GM12875 (cell line): ENCODE measurements at regions not wholly inside any gene's neighbourhood (a gene's known extent, or its start where the extent isn't known, plus 50 kb on each side); places are given as distances from the start of the nearest gene placed in this dataset.

Experiments
- H3K4me3 ChIP-seq: one replicate; pipeline ENCODE4 v1.5.1; 2011; ENCODE audit warnings: low read depth, low read length, control low read depth
- TF ChIP-seq, protein P1 (sequence below): IDR thresholded peaks from 2 replicates; pipeline ENCODE4 v1.5.1; 2011; ENCODE audit warnings: low read depth, mild to moderate bottlenecking, control low read depth, inconsistent platforms, low read length, moderate library complexity, borderline replicate concordance; ENCODE audit not compliant: insufficient read depth

DNA sequence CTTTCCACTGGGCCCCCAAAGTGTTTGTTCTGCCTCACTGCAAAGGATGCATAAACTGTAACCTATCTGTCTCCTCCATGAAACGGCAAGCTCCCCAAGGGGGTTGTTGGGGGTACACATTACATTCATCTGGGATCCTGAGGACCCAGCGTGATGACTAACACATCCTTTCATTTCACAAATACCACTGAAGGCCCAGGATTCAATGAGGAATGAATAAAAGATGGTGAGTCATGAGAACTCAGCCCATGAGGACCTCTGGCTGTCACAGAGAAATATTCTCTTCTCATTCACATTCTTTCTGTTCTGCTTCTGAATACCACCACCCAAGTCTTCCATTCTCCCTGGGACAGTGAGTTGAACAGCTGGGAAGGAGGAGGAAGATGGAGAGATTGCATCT is 149.8 kb downstream of the RBFOX3 start:
- TF ChIP-seq, protein P1, sequence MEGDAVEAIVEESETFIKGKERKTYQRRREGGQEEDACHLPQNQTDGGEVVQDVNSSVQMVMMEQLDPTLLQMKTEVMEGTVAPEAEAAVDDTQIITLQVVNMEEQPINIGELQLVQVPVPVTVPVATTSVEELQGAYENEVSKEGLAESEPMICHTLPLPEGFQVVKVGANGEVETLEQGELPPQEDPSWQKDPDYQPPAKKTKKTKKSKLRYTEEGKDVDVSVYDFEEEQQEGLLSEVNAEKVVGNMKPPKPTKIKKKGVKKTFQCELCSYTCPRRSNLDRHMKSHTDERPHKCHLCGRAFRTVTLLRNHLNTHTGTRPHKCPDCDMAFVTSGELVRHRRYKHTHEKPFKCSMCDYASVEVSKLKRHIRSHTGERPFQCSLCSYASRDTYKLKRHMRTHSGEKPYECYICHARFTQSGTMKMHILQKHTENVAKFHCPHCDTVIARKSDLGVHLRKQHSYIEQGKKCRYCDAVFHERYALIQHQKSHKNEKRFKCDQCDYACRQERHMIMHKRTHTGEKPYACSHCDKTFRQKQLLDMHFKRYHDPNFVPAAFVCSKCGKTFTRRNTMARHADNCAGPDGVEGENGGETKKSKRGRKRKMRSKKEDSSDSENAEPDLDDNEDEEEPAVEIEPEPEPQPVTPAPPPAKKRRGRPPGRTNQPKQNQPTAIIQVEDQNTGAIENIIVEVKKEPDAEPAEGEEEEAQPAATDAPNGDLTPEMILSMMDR: no peak
- no peak overlapping the region for H3K4me3 ChIP-seq

DNA sequence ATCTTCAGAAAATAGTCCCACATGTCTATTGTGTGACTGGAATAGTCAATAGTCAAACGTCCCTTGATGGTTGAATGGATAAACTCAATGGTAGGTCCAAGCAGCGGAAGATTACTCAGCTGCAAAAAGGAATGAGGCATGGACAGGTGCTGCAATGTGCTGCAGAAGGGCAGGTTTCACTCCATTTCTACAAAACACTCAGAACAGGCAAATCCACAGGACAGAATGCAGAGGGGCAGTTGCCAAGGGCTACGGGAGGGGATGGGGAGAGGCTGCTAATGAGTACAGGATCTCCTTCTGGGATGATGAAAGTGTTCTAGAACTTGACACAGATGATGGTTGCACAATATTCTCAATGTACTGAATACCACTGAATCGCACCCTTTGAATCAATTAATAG is 151.0 kb downstream of the RBFOX3 start:
- no peak overlapping the region for H3K4me3 ChIP-seq
- TF ChIP-seq, protein P1: no peak

DNA sequence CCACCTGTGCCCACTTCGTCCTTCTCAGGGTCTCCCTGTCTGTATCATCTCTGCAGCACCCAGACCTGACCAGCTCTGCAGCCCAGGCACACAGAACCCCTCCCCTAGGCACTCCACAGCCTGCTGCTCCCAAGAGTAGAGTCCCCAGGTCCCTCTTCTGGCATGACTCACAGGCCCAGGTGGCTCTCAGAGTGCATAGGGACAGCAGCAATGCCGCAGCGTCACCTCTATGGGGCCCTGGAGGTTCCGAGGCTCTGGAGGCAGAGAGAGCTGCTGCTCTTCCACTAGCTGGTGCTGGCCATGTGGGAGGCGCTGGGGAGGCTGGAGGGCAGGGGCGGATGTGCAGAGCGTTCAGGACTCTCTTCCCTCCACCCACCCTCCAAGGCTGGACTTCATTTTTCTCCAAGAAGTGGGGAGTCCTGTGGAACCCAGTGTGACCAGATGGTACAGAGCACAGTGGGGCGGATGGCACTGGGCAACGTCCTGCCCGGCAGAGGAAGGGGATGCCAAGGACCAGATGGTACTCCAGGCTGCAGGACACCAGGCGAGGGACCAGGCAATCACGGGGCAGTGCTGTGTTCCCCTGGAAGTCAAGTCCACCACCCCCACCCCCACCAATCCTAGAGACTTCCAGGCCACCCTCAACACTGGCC is 151.7 kb downstream of the RBFOX3 start:
- TF ChIP-seq, protein P1: no peak
- H3K4me3 ChIP-seq: no peak overlapping the region

DNA sequence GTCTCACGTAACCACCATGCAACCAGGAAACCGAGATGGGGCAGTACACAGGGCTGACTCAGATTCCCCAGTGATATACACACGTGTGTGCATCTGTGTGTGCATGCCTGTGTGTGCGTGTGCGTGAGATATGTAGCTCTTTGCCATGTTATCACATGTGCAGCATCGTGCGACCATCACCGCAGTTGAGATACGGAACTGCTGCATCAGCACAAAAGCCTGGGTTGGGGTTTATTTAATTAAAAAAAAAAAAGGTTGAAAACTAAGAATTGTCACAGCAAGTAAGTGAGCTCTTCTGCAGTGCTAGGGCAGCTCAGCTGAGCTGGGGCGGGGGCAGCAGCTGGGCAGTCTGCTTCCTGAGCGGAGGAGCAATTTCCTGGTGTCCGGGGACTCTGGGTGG is 152.5 kb downstream of the RBFOX3 start:
- no peak overlapping the region for H3K4me3 ChIP-seq
- TF ChIP-seq, protein P1: no peak

DNA sequence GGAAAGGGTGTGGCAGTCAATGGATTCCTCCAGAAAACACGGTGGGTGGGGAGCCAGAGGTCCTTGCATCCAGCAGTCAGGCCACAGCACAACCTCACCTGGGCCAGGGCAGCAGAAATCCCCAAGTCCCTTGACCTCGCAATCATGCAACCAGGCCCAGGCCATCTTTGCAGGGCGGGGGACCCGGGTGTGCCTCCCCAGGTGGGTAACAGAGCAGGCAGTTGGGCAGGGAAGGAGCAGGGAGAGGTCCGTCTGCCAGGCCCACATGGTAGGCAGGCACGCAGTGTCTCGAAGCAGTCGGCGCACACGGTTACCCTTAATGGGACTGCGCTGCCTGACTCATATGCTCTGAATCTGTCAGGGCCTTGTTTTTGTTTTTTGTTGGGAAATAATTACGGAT is 153.0 kb downstream of the RBFOX3 start:
- no peak overlapping the region for H3K4me3 ChIP-seq
- TF ChIP-seq, protein P1: no peak

DNA sequence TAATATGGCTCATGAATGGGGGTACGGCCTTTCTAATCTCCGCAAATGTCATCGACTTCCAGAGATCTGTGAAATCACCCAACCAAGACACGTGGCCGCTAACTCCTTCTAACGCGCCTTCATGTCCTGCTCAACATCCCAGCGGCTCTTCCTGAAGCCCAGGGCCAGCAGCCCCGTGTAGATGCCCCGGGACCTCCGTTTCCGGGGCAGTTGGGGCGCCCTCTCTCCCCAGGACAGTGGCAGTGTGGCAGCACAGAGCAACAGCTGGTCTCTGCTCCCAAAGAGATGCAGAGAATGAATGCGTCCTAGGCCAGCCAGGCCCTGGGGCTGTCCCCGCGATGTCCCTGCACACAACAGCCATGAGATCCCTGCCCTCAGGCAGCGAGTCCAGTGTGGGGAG is 153.5 kb downstream of the RBFOX3 start:
- TF ChIP-seq, protein P1: no peak
- no peak overlapping the region for H3K4me3 ChIP-seq

DNA sequence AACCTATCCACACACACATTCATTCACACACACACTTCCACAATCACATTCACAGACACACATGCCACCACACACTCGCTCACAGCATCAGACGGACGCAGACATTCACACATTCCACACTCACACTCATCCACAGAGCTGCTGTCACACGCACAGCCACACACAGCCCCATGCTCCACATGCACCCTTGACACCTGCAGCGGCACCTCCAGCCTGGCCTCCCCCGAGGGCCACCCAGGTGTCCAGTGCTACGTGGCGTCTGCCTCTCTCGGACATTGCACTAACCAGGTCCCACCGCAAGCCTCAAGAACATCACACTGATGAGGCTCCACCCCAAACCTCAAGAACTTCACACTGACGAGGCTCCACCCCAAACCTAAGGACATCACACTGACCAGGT is 155.2 kb downstream of the RBFOX3 start:
- TF ChIP-seq, protein P1: no peak

More for the DNA sequence above, 155.2 kb downstream of the RBFOX3 start:
- H3K4me3 ChIP-seq: no peak overlapping the region
